Activated CD8-positive, alpha-beta memory T cell treated with anti-CD3 and anti-CD28 coated beads, Interleukin-2, amount 10 ng/mL, durations not matched to agents 7 days and 5 days (primary cell): ENCODE measurements at regions not wholly inside any gene's neighbourhood (a gene's known extent, or its start where the extent isn't known, plus 50 kb on each side); places are given as distances from the start of the nearest gene placed in this dataset.
"Not testable (repeated sequence)": the region's sequence is repeated elsewhere in the genome, so short reads cannot be mapped to it uniquely, and the experiment has no call there.

Source experiments
- ATAC-seq: fragments of 150-1000 bp; cut with Tn5 transposase; one replicate; pipeline ENCODE4 v1.10.0; 2021; ENCODE audit warnings: moderate library complexity
- CTCF ChIA-PET: fragments of 350-600 bp; sonication (Branson Sonifier 250); formaldehyde crosslinking; loops from one replicate; lab custom pipeline; 2021; ENCODE audit warnings: antibody characterized with exemption; lab: Charles Lee
- DNase-seq: peaks from one replicate; pipeline ENCODE4 v3.0.0-alpha.2; 2020
- H3K27ac Mint-ChIP-seq: one replicate; pipeline ENCODE4 v1.8.0; 2021; ENCODE audit warnings: mild to moderate bottlenecking, mixed read lengths
- H3K27me3 Mint-ChIP-seq: one replicate; pipeline ENCODE4 v1.8.0; 2021; ENCODE audit warnings: mixed read lengths
- H3K36me3 Mint-ChIP-seq: one replicate; pipeline ENCODE4 v1.8.0; 2021; ENCODE audit warnings: mild to moderate bottlenecking, mixed read lengths
- H3K4me1 Mint-ChIP-seq: one replicate; pipeline ENCODE4 v1.8.0; 2021; ENCODE audit warnings: mixed read lengths
- H3K4me3 Mint-ChIP-seq: one replicate; pipeline ENCODE4 v1.8.0; 2021; ENCODE audit warnings: mild to moderate bottlenecking, moderate library complexity, mixed read lengths
- H3K9me3 Mint-ChIP-seq: one replicate; pipeline ENCODE4 v1.8.0; 2022; ENCODE audit warnings: low read depth, mixed read lengths

DNA sequence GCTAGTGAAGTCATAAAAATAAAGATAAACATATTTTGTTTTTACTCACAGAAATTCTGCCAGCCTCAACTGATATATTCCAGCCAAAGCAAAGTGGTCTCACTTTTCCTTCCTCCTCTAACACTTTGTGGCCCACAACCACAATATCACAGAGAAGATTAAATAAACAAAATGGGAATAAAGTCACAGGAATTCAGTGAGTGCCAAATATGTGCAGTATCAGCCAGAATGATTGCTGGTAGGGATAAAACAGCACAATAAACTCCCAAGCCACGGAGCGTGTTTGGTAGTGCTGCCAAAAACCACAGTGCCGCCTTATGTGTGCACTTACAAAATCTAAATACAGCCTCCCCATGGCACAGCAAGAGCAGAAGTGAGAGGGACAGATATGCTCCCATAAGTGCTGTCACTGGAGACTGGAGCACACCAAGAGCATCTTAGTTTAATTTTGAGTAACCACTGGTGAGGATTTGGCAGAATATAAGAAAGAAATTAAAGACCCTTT, 155.8 kb downstream of the POM121L12 start:
- no peak overlapping the region for H3K27ac Mint-ChIP-seq
- H3K9me3 Mint-ChIP-seq: peaks cover 12% of the 10 kb centered on the region
- H3K36me3 Mint-ChIP-seq: no peaks in the 10 kb centered on the region
- CTCF ChIA-PET: no interaction called here
- no peak overlapping the region for H3K4me3 Mint-ChIP-seq
- H3K27me3 Mint-ChIP-seq: no peaks in the 10 kb centered on the region
- ATAC-seq: no peak
- H3K4me1 Mint-ChIP-seq: no peaks in the 10 kb centered on the region
- no peak for DNase-seq

DNA sequence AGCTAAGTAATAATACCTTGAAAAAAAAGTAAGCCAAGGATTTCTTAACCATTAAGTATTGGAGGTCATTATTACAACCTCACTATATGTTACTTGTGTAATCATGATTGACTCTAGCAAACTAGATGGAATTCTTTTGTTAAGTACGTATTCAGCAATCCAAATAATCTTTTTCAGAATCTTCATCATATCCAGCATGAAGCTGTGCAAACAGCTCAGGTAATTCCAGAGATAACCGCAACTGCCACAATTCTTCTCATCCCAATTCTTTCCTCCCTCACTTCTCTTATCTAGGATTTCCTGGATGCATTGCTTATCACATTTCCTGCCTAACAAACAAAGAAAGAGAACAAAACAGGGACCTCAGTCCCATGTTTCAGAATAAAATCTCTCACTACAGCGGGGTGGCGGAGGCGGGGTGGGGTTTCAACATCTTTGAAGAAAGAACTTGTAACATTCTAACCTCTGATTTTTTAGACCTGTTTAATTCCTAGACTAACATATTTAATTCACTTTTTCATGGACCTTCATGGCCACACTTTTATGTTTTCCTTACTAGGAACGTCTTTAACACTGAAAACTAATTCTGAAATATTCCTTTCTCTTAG, 156.5 kb downstream of the POM121L12 start:
- no peak for ATAC-seq
- DNase-seq: no peak

GRCh38 chr7:53205006-53205405, 169.6 kb downstream of the POM121L12 start:
- CTCF ChIA-PET: no interaction called here
- peaks cover 15% of the 10 kb centered on the region for H3K9me3 Mint-ChIP-seq
- H3K4me1 Mint-ChIP-seq: no peaks in the 10 kb centered on the region
- no peak overlapping the region for H3K4me3 Mint-ChIP-seq
- ATAC-seq: no peak
- H3K27ac Mint-ChIP-seq: no peak overlapping the region
- H3K27me3 Mint-ChIP-seq: no peaks in the 10 kb centered on the region
- no peak for DNase-seq
- no peaks in the 10 kb centered on the region for H3K36me3 Mint-ChIP-seq

More for the DNA sequence above, 156.5 kb downstream of the POM121L12 start:
- Mint-ChIP-seq H3K36me3 (no peaks in the 10 kb centered on the region), H3K4me3 (no peak overlapping the region), H3K27me3 (no peaks in the 10 kb centered on the region), H3K4me1 (no peaks in the 10 kb centered on the region), H3K9me3 (peaks cover 10% of the 10 kb centered on the region), H3K27ac (no peak overlapping the region)
- CTCF ChIA-PET: no interaction called here

DNA sequence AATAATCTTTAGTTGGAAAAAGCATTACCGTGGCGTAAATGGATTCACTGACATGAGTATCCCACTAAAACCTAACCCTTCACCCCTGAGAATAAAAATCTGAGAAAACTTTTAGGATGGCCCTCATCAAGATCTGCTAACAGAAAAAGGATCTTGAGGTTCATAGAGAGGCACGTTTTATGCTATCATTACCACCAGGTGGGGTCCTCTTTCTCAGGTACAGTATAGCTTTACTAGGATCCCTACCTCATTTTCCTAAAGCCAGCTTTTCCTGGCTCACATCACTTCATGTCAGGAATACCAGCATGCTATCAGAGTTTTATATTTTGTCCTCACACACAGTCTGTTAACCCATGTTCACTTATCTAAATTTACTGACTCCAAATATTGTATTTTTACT, 173.7 kb downstream of the POM121L12 start:
- no peaks in the 10 kb centered on the region for H3K27me3 Mint-ChIP-seq
- CTCF ChIA-PET: no interaction called here
- H3K27ac Mint-ChIP-seq: no peak overlapping the region
- H3K36me3 Mint-ChIP-seq: peaks cover 2% of the 10 kb centered on the region
- peaks cover 32% of the 10 kb centered on the region for H3K9me3 Mint-ChIP-seq
- no peaks in the 10 kb centered on the region for H3K4me1 Mint-ChIP-seq
- no peak overlapping the region for H3K4me3 Mint-ChIP-seq
- DNase-seq (no peak), ATAC-seq (no peak)

GRCh38 chr7:53214463-53214862, 179.0 kb downstream of the POM121L12 start:
- no peaks in the 10 kb centered on the region for H3K27me3 Mint-ChIP-seq
- ATAC-seq (no peak), DNase-seq (no peak)
- CTCF ChIA-PET: no interaction called here
- H3K4me3 Mint-ChIP-seq: no peak overlapping the region
- peaks cover 36% of the 10 kb centered on the region for H3K9me3 Mint-ChIP-seq
- H3K4me1 Mint-ChIP-seq: no peaks in the 10 kb centered on the region
- peaks cover 4% of the 10 kb centered on the region for H3K36me3 Mint-ChIP-seq
- H3K27ac Mint-ChIP-seq: no peak overlapping the region

- DNase-seq (no peak), ATAC-seq (no peak)
- H3K36me3 Mint-ChIP-seq: peaks cover 4% of the 10 kb centered on the region
- H3K27ac Mint-ChIP-seq: no peak overlapping the region
- no peak overlapping the region for H3K4me3 Mint-ChIP-seq
- no peaks in the 10 kb centered on the region for H3K27me3 Mint-ChIP-seq
- H3K4me1 Mint-ChIP-seq: no peaks in the 10 kb centered on the region
- CTCF ChIA-PET: interaction anchor here (0.9 kb wide), 1 partner anchor 11 kb away, joined by 3 read pairs; no protein-coding TSS in a partner anchor
- peaks cover 21% of the 10 kb centered on the region for H3K9me3 Mint-ChIP-seq
Observed at GRCh38 chr7:53218730-53219504, 183.5 kb downstream of the POM121L12 start.

DNA sequence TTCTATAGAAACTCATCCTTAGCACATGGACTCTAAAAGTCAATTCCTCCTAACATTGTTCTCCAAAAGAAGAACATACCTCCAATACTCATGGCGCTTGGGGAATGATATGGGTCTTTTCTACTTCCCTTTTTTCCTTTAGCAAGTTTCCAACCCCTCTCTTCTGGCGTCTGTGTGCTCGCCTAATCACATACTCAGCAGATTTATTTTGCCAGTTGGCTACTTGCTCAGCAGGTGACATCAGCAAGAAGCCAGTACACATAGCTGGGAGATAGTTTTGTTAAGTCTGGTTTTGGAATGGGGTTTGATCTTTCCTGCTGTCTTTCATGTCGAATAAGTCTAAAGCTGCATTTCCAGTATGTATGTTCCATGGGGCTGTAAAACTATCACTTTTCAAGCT, 193.8 kb downstream of the POM121L12 start:
- DNase-seq (no peak), ATAC-seq (no peak)
- no peaks in the 10 kb centered on the region for H3K4me1 Mint-ChIP-seq
- peaks cover 4% of the 10 kb centered on the region for H3K9me3 Mint-ChIP-seq
- H3K36me3 Mint-ChIP-seq: no peaks in the 10 kb centered on the region
- no peaks in the 10 kb centered on the region for H3K27me3 Mint-ChIP-seq
- no peak overlapping the region for H3K4me3 Mint-ChIP-seq
- H3K27ac Mint-ChIP-seq: no peak overlapping the region
- CTCF ChIA-PET: no interaction called here

GRCh38 chr7:53237344-53237913, 202.0 kb downstream of the POM121L12 start:
- Mint-ChIP-seq H3K27ac (no peak overlapping the region), H3K4me1 (no peaks in the 10 kb centered on the region), H3K27me3 (no peaks in the 10 kb centered on the region), H3K4me3 (no peak overlapping the region), H3K36me3 (no peaks in the 10 kb centered on the region), H3K9me3 (peaks cover 7% of the 10 kb centered on the region)
- CTCF ChIA-PET: no interaction called here
- no peak for DNase-seq
- no peak for ATAC-seq

DNA sequence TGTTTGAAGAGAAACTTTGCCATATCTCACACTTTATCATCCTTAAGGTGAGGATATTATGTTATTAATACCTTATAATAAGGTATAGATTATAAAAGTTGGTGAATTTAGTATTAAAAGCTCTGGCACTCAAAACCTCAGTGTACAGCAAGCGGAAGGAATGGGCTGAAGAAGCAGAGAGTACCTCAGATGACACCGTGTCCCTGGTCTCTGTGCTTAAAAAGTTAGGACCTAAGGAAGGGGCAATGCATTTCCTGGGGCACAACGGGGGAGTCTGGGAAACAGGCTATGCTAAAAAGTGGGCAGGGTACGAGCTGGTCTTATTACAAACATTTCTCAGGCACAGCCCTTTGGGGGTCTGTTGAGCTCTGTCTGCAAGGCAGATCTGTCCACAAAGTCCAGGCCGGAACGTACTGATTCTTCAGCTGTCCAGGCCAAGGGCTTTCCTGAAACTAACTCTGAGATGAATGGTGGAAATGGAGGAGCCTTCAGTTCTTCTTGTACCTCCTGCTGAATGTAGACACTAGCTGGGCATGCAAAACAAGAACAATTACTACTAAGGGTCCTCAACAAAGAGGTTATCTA, 202.7 kb downstream of the POM121L12 start:
- Mint-ChIP-seq H3K36me3 (no peaks in the 10 kb centered on the region), H3K27me3 (no peaks in the 10 kb centered on the region), H3K4me1 (no peaks in the 10 kb centered on the region), H3K4me3 (no peak overlapping the region), H3K27ac (no peak overlapping the region), H3K9me3 (peaks cover 10% of the 10 kb centered on the region)
- CTCF ChIA-PET: no interaction called here
- DNase-seq (no peak), ATAC-seq (no peak)

GRCh38 chr7:53239151-53239550, 203.7 kb downstream of the POM121L12 start:
- DNase-seq, CTCF ChIA-PET, H3K27me3 Mint-ChIP-seq, H3K4me3 Mint-ChIP-seq, H3K4me1 Mint-ChIP-seq, H3K36me3 Mint-ChIP-seq, H3K27ac Mint-ChIP-seq, ATAC-seq: not testable (repeated sequence)
- H3K9me3 Mint-ChIP-seq: peaks cover 12% of the 10 kb centered on the region

DNA sequence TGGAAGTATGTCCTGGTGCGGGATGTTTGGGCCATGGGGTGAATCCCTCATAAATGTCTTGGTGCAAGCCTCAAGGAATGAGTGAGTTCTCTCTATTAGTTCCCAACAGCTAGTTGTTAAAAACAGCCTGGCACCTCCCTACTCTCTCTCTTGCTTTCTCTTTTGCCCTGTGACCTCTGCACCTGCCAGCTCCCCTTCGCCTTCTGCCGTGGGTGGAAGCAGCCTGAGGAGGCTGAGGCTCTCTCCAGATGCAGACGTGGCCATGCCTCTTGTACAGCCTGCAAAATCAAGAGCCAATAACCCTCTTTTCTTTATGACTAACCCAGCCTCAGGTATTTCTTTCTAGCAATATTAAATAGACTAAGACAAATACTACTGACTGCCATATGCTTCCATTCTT, 210.3 kb downstream of the POM121L12 start:
- H3K27me3 Mint-ChIP-seq: no peaks in the 10 kb centered on the region
- H3K36me3 Mint-ChIP-seq: no peaks in the 10 kb centered on the region
- H3K27ac Mint-ChIP-seq: no peak overlapping the region
- H3K9me3 Mint-ChIP-seq: peaks cover 12% of the 10 kb centered on the region
- no peak for DNase-seq
- no peaks in the 10 kb centered on the region for H3K4me1 Mint-ChIP-seq
- no peak for ATAC-seq
- CTCF ChIA-PET: no interaction called here
- H3K4me3 Mint-ChIP-seq: no peak overlapping the region

DNA sequence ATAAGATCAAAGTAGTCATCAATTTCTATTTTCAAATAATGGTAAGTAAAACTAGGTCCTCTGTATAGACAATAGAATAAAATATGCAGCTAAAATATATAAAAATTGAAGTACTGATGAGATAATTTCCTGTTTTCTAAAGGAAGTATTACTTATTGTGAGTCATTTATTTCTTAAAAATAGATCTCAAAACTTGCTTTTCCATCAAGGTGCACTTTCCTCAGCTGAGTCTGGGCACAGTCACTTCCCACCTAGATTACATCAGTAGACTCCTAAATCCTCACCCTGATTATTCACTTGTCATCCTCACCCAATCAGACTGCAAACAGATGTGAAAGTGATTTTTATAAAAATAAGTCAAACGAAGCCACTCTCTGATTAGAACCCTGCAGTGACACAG, 211.5 kb downstream of the POM121L12 start:
- DNase-seq (no peak), ATAC-seq (no peak)
- H3K9me3 Mint-ChIP-seq: peaks cover 12% of the 10 kb centered on the region
- H3K27me3 Mint-ChIP-seq: no peaks in the 10 kb centered on the region
- H3K27ac Mint-ChIP-seq: no peak overlapping the region
- no peaks in the 10 kb centered on the region for H3K4me1 Mint-ChIP-seq
- CTCF ChIA-PET: no interaction called here
- H3K36me3 Mint-ChIP-seq: no peaks in the 10 kb centered on the region
- no peak overlapping the region for H3K4me3 Mint-ChIP-seq

GRCh38 chr7:53252539-53252938, 217.1 kb downstream of the POM121L12 start:
- ATAC-seq (no peak), DNase-seq (no peak)
- H3K27me3 Mint-ChIP-seq: no peaks in the 10 kb centered on the region
- CTCF ChIA-PET: no interaction called here
- H3K9me3 Mint-ChIP-seq: peaks cover 5% of the 10 kb centered on the region
- H3K4me3 Mint-ChIP-seq: no peak overlapping the region
- no peak overlapping the region for H3K27ac Mint-ChIP-seq
- no peaks in the 10 kb centered on the region for H3K4me1 Mint-ChIP-seq
- H3K36me3 Mint-ChIP-seq: no peaks in the 10 kb centered on the region
